ENCODE measurements at regions not wholly inside any gene's neighbourhood (a gene's known extent, or its start where the extent isn't known, plus 50 kb on each side); places are given as distances from the start of the nearest gene placed in this dataset.

GRCh38 chr5:152882621-152883020, 477.5 kb upstream of the NMUR2 start:
- no peak for DNase-seq (ENCODE audit: low read depth)

GRCh38 chr5:152883066-152883775, 478.1 kb upstream of the NMUR2 start:
- no peak for DNase-seq (ENCODE audit: low read depth)

GRCh38 chr5:152884006-152884405, 478.9 kb upstream of the NMUR2 start:
- no peak for DNase-seq (ENCODE audit: low read depth)

GRCh38 chr5:152900332-152900731, 495.3 kb upstream of the NMUR2 start:
- no peak for DNase-seq (ENCODE audit: low read depth)

GRCh38 chr5:152901754-152902153, 496.7 kb upstream of the NMUR2 start:
- DNase-seq (ENCODE audit: low read depth) = no peak

GRCh38 chr5:152905286-152905685, 500.2 kb upstream of the NMUR2 start:
- no peak for DNase-seq (ENCODE audit: low read depth)

GRCh38 chr5:152907488-152908245, 502.6 kb upstream of the NMUR2 start:
- DNase-seq (ENCODE audit: low read depth) = no peak

GRCh38 chr5:152912924-152913323, 507.8 kb upstream of the NMUR2 start:
- no peak for DNase-seq (ENCODE audit: low read depth)

- no peak for DNase-seq (ENCODE audit: low read depth)
Observed at GRCh38 chr5:152932621-152933020, 527.5 kb upstream of the NMUR2 start.

- no peak for DNase-seq (ENCODE audit: low read depth)
Observed at GRCh38 chr5:152933056-152933455, 528.0 kb upstream of the NMUR2 start.

- no peak for DNase-seq (ENCODE audit: low read depth)
Observed at GRCh38 chr5:152938630-152939029, 533.6 kb upstream of the NMUR2 start.

- no peak for DNase-seq (ENCODE audit: low read depth)
Observed at GRCh38 chr5:152942633-152943336, 537.7 kb upstream of the NMUR2 start.

GRCh38 chr5:152953788-152954483, 536.5 kb upstream of the GRIA1 start:
- no peak for DNase-seq (ENCODE audit: low read depth)

GRCh38 chr5:152956943-152957613, 533.4 kb upstream of the GRIA1 start:
- DNase-seq (ENCODE audit: low read depth) = no peak

- no peak for DNase-seq (ENCODE audit: low read depth)
Observed at GRCh38 chr5:152978141-152978835, 512.2 kb upstream of the GRIA1 start.

- no peak for DNase-seq (ENCODE audit: low read depth)
Observed at GRCh38 chr5:152987131-152987530, 503.3 kb upstream of the GRIA1 start.

- no peak for DNase-seq (ENCODE audit: low read depth)
Observed at GRCh38 chr5:152990217-152990616, 500.3 kb upstream of the GRIA1 start.

- no peak for DNase-seq (ENCODE audit: low read depth)
Observed at GRCh38 chr5:152990649-152991048, 499.8 kb upstream of the GRIA1 start.

- no peak for DNase-seq (ENCODE audit: low read depth)
Observed at GRCh38 chr5:152994033-152994680, 496.3 kb upstream of the GRIA1 start.

GRCh38 chr5:152995214-152995725, 495.2 kb upstream of the GRIA1 start:
- DNase-seq (ENCODE audit: low read depth) = no peak

All from stimulated activated CD8-positive, alpha-beta memory T cell treated with anti-CD3 and anti-CD28 coated beads, Interleukin-4, amount 100 ng/mL, for 24 hours (primary cell).